GM12892 (cell line): ENCODE measurements at regions not wholly inside any gene's neighbourhood (a gene's known extent, or its start where the extent isn't known, plus 50 kb on each side); places are given as distances from the start of the nearest gene placed in this dataset.

Experiments used
- POLR2A ChIP-seq: IDR thresholded peaks from 2 replicates; pipeline ENCODE4 v1.6.1; 2011; ENCODE audit warnings: low read depth, low read length, control low read depth
- POLR2AphosphoS5 ChIP-seq: IDR thresholded peaks from 2 replicates; pipeline ENCODE4 v1.6.1; 2011; ENCODE audit warnings: low read depth, low read length, control low read depth
- TAF1 ChIP-seq: IDR thresholded peaks from 2 replicates; pipeline ENCODE4 v1.6.1; 2011; ENCODE audit warnings: low read depth, mild to moderate bottlenecking, control low read depth, low read length, borderline replicate concordance

- TF ChIP-seq POLR2AphosphoS5 (no peak), TAF1 (no peak), POLR2A (no peak)
These were observed 137.6 kb upstream of the ID2 start for GRCh38 chr2:8544171-8544785.
